ENCODE measurements at regions not wholly inside any gene's neighbourhood (a gene's known extent, or its start where the extent isn't known, plus 50 kb on each side); places are given as distances from the start of the nearest gene placed in this dataset.
"Not testable (repeated sequence)": the region's sequence is repeated elsewhere in the genome, so short reads cannot be mapped to it uniquely, and the experiment has no call there.

GRCh38 chr1:234790333-234790732 is 180.4 kb upstream of the IRF2BP2 start:
- not testable (repeated sequence) for TF ChIP-seq POLR2A, POLR2AphosphoS5, TAF1 (IDR thresholded peaks at IDR 0.05; ENCODE audit: low read depth, low read length)
